ENCODE measurements at regions not wholly inside any gene's neighbourhood (a gene's known extent, or its start where the extent isn't known, plus 50 kb on each side); places are given as distances from the start of the nearest gene placed in this dataset.

DNA sequence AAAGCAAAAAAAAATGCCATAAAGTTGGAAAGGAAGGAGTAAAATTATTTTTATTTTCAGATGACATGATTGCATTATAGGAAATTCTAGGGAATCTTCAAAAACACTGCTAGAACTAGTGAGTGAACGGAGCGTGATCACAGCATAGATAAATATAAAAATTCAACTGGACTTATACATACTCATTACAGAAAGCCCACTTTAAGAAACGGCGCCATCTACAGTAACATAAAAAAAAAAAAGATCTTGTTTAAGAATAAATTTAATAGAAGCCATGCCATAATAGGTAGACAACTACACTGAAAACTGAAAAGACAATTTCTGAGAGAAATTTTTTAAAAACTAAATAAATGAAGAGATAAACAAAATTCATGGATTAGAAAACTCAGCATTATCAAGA lies 623.1 kb upstream of the MGMT start:
- no peaks in the 10 kb centered on the region for H3K36me3 ChIP-seq (ENCODE audit: control insufficient read depth, insufficient read depth, low read length)
- H3K27ac ChIP-seq (ENCODE audit: extremely low read depth, low read depth, low read length): no peak overlapping the region
- no peak overlapping the region for H3K4me3 ChIP-seq
- intact Hi-C loops (cut with micrococcal nuclease): no loop called here
- no peaks in the 10 kb centered on the region for H4K20me1 ChIP-seq (replicated peaks; ENCODE audit: control insufficient read depth, insufficient read depth, low read length)
- H3K4me2 ChIP-seq (ENCODE audit: insufficient read depth, low read length): no peak overlapping the region
- DNase-seq (ENCODE audit: extremely low read depth in 1 of 4, low spot score in 3 of 4) (peak in 1 of 4 experiments; percentile 4), ATAC-seq (no peak), FAIRE-seq (no peak)
- in situ Hi-C loops (cut with MboI): no loop called here
- H3K9me1 ChIP-seq (ENCODE audit: control insufficient read depth, insufficient read depth, low read length): no peaks in the 10 kb centered on the region
- BruUV-seq (replicated peaks): no TSS peak
- H3K79me2 ChIP-seq (ENCODE audit: control insufficient read depth, insufficient read depth, low read length): no peaks in the 10 kb centered on the region
- H2AFZ ChIP-seq (ENCODE audit: low read depth, low read length): no peak overlapping the region
- H3K27me3 ChIP-seq (ENCODE audit: control insufficient read depth in 2 of 2, insufficient read depth in 2 of 2, low read length in 2 of 2): no peaks in the 10 kb centered on the region; a peak in 2 of 5 replicates
- H3K9ac ChIP-seq (ENCODE audit: insufficient read depth in 1 of 2, low read depth in 2 of 2, low read length in 2 of 2): no peak overlapping the region
- TF ChIP-seq, protein P1, sequence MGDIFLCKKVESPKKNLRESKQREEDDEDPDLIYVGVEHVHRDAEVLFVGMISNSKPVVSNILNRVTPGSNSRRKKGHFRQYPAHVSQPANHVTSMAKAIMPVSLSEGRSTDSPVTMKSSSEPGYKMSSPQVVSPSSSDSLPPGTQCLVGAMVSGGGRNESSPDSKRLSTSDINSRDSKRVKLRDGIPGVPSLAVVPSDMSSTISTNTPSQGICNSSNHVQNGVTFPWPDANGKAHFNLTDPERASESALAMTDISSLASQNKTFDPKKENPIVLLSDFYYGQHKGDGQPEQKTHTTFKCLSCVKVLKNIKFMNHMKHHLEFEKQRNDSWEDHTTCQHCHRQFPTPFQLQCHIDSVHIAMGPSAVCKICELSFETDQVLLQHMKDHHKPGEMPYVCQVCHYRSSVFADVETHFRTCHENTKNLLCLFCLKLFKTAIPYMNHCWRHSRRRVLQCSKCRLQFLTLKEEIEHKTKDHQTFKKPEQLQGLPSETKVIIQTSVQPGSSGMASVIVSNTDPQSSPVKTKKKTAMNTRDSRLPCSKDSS (IDR thresholded peaks at IDR 0.05; ENCODE audit: low read depth, partially characterized antibody): no peak
- TF ChIP-seq, protein P2, sequence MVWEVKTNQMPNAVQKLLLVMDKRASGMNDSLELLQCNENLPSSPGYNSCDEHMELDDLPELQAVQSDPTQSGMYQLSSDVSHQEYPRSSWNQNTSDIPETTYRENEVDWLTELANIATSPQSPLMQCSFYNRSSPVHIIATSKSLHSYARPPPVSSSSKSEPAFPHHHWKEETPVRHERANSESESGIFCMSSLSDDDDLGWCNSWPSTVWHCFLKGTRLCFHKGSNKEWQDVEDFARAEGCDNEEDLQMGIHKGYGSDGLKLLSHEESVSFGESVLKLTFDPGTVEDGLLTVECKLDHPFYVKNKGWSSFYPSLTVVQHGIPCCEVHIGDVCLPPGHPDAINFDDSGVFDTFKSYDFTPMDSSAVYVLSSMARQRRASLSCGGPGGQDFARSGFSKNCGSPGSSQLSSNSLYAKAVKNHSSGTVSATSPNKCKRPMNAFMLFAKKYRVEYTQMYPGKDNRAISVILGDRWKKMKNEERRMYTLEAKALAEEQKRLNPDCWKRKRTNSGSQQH (CRISPR knock-in tag; IDR thresholded peaks at IDR 0.05): no peak
- TF ChIP-seq, protein P3, sequence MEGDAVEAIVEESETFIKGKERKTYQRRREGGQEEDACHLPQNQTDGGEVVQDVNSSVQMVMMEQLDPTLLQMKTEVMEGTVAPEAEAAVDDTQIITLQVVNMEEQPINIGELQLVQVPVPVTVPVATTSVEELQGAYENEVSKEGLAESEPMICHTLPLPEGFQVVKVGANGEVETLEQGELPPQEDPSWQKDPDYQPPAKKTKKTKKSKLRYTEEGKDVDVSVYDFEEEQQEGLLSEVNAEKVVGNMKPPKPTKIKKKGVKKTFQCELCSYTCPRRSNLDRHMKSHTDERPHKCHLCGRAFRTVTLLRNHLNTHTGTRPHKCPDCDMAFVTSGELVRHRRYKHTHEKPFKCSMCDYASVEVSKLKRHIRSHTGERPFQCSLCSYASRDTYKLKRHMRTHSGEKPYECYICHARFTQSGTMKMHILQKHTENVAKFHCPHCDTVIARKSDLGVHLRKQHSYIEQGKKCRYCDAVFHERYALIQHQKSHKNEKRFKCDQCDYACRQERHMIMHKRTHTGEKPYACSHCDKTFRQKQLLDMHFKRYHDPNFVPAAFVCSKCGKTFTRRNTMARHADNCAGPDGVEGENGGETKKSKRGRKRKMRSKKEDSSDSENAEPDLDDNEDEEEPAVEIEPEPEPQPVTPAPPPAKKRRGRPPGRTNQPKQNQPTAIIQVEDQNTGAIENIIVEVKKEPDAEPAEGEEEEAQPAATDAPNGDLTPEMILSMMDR (IDR thresholded peaks at IDR 0.05 in 2 of 3, conservative IDR thresholded peaks at IDR 0.05 in 1 of 3; ENCODE audit: insufficient read depth in 2 of 3, low read depth in 1 of 3, low read length in 3 of 3): peak in 1 of 3 experiments; percentile 20; a peak in 1 of 6 replicates
- TF ChIP-seq LEF1 (IDR thresholded peaks at IDR 0.05): no peak
- 0 out of 4 replicates have a peak, but pooled peaks of 1 of the 2 experiments have one; percentile 3 for TF ChIP-seq RAD21 (CRISPR knock-in tag; conservative IDR thresholded peaks at IDR 0.05 in 1 of 2, IDR thresholded peaks at IDR 0.05 in 1 of 2)
- POLR2A ChIA-PET: no interaction called here
- H3K4me1 ChIP-seq (replicated peaks in 1 of 2; ENCODE audit: control insufficient read depth in 2 of 2, insufficient read depth in 2 of 2, low read length in 2 of 2): no peaks in the 10 kb centered on the region
- no peaks in the 10 kb centered on the region for H3K9me3 ChIP-seq (replicated peaks; ENCODE audit: control insufficient read depth, insufficient read depth, low read depth, low read length)
- WGBS (ENCODE audit: insufficient coverage, low coverage, missing lambda C conversion rate): 0% methylated on average over 4 of the region's 4 CpGs
- CTCF ChIA-PET (ENCODE audit: low intra/inter-chr PET ratio): no interaction called here

All from K562 (cell line).